ENCODE measurements at regions not wholly inside any gene's neighbourhood (a gene's known extent, or its start where the extent isn't known, plus 50 kb on each side); places are given as distances from the start of the nearest gene placed in this dataset.
A peak's percentile ranks its signal among the peaks of the same experiment; 100 is the strongest.

GRCh38 chr7:12102527-12102926 lies 108.6 kb upstream of the TMEM106B start:
- Histone ChIP-seq H3K27ac (ENCODE audit: insufficient read depth, low read length) (no peak overlapping the region), H3K4me1 (ENCODE audit: control insufficient read depth, extremely low read depth, insufficient read depth, low read length) (no peaks in the 10 kb centered on the region), H3K4me2 (ENCODE audit: extremely low read depth, insufficient read depth, low read length) (no peak overlapping the region), H4K20me1 (ENCODE audit: control insufficient read depth, extremely low read depth, insufficient read depth, low read length) (no peaks in the 10 kb centered on the region), H3K4me3 (replicated peaks in 1 of 4; ENCODE audit: control extremely low read depth in 1 of 4, insufficient read depth in 1 of 4, low read depth in 3 of 4, low read length in 4 of 4) (no peak overlapping the region), H3K36me3 (ENCODE audit: control insufficient read depth, insufficient read depth, low read length) (no peaks in the 10 kb centered on the region), H2AFZ (ENCODE audit: low read length) (no peak overlapping the region), H3K9me3 (ENCODE audit: control insufficient read depth, insufficient read depth, low read depth, low read length) (no peaks in the 10 kb centered on the region), H3K27me3 (ENCODE audit: control insufficient read depth, insufficient read depth, low read length) (no peaks in the 10 kb centered on the region), H3K9ac (ENCODE audit: insufficient read depth, low read length) (no peak overlapping the region), H3K79me2 (ENCODE audit: control insufficient read depth, insufficient read depth, low read length) (no peaks in the 10 kb centered on the region)
- TF ChIP-seq EZH2 (IDR thresholded peaks at IDR 0.05; ENCODE audit: low read length, missing control alignments) (no peak), CTCF (conservative IDR thresholded peaks at IDR 0.05 in 1 of 2, IDR thresholded peaks at IDR 0.05 in 1 of 2; ENCODE audit: low read depth in 1 of 2, low read length in 2 of 2) (no peak)
- DNase-seq (ENCODE audit: low read depth in 2 of 2): no peak

GRCh38 chr7:12103948-12104347 lies 107.1 kb upstream of the TMEM106B start:
- Histone ChIP-seq H3K27ac (ENCODE audit: insufficient read depth, low read length) (no peak overlapping the region), H3K4me1 (ENCODE audit: control insufficient read depth, extremely low read depth, insufficient read depth, low read length) (no peaks in the 10 kb centered on the region), H4K20me1 (ENCODE audit: control insufficient read depth, extremely low read depth, insufficient read depth, low read length) (no peaks in the 10 kb centered on the region), H3K4me3 (replicated peaks in 1 of 4; ENCODE audit: control extremely low read depth in 1 of 4, insufficient read depth in 1 of 4, low read depth in 3 of 4, low read length in 4 of 4) (no peak overlapping the region), H2AFZ (ENCODE audit: low read length) (no peak overlapping the region), H3K79me2 (ENCODE audit: control insufficient read depth, insufficient read depth, low read length) (no peaks in the 10 kb centered on the region), H3K9ac (ENCODE audit: insufficient read depth, low read length) (no peak overlapping the region), H3K36me3 (ENCODE audit: control insufficient read depth, insufficient read depth, low read length) (no peaks in the 10 kb centered on the region), H3K9me3 (ENCODE audit: control insufficient read depth, insufficient read depth, low read depth, low read length) (no peaks in the 10 kb centered on the region), H3K27me3 (ENCODE audit: control insufficient read depth, insufficient read depth, low read length) (no peaks in the 10 kb centered on the region), H3K4me2 (ENCODE audit: extremely low read depth, insufficient read depth, low read length) (no peak overlapping the region)
- TF ChIP-seq EZH2 (IDR thresholded peaks at IDR 0.05; ENCODE audit: low read length, missing control alignments) (no peak), CTCF (conservative IDR thresholded peaks at IDR 0.05 in 1 of 2, IDR thresholded peaks at IDR 0.05 in 1 of 2; ENCODE audit: low read depth in 1 of 2, low read length in 2 of 2) (no peak)
- peak in 1 of 2 donors; percentile 28 for DNase-seq (ENCODE audit: low read depth in 2 of 2)

GRCh38 chr7:12107381-12107780 lies 103.7 kb upstream of the TMEM106B start:
- H4K20me1 ChIP-seq (ENCODE audit: control insufficient read depth, extremely low read depth, insufficient read depth, low read length): no peaks in the 10 kb centered on the region
- no peaks in the 10 kb centered on the region for H3K27me3 ChIP-seq (ENCODE audit: control insufficient read depth, insufficient read depth, low read length)
- no peaks in the 10 kb centered on the region for H3K9me3 ChIP-seq (ENCODE audit: control insufficient read depth, insufficient read depth, low read depth, low read length)
- no peak overlapping the region for H3K4me3 ChIP-seq (replicated peaks in 1 of 4; ENCODE audit: control extremely low read depth in 1 of 4, insufficient read depth in 1 of 4, low read depth in 3 of 4, low read length in 4 of 4)
- DNase-seq (ENCODE audit: low read depth in 2 of 2): no peak
- no peak overlapping the region for H3K27ac ChIP-seq (ENCODE audit: insufficient read depth, low read length)
- H3K36me3 ChIP-seq (ENCODE audit: control insufficient read depth, insufficient read depth, low read length): no peaks in the 10 kb centered on the region
- TF ChIP-seq CTCF (conservative IDR thresholded peaks at IDR 0.05 in 1 of 2, IDR thresholded peaks at IDR 0.05 in 1 of 2; ENCODE audit: low read depth in 1 of 2, low read length in 2 of 2): no peak
- TF ChIP-seq EZH2 (IDR thresholded peaks at IDR 0.05; ENCODE audit: low read length, missing control alignments): no peak
- no peak overlapping the region for H3K9ac ChIP-seq (ENCODE audit: insufficient read depth, low read length)
- no peak overlapping the region for H3K4me2 ChIP-seq (ENCODE audit: extremely low read depth, insufficient read depth, low read length)
- H2AFZ ChIP-seq (ENCODE audit: low read length): no peak overlapping the region
- H3K4me1 ChIP-seq (ENCODE audit: control insufficient read depth, extremely low read depth, insufficient read depth, low read length): no peaks in the 10 kb centered on the region
- no peaks in the 10 kb centered on the region for H3K79me2 ChIP-seq (ENCODE audit: control insufficient read depth, insufficient read depth, low read length)

Measured in fibroblast of lung (primary cell).